GM21515 (cell line): ENCODE measurements at regions not wholly inside any gene's neighbourhood (a gene's known extent, or its start where the extent isn't known, plus 50 kb on each side); places are given as distances from the start of the nearest gene placed in this dataset.

Experiments
- ATAC-seq: cut with Tn5 transposase; IDR thresholded peaks from one replicate; pipeline ENCODE4 v1.9.1; 2021; ENCODE audit not compliant: unreplicated experiment

GRCh38 chr21:27139526-27139925, 172.6 kb upstream of the ADAMTS5 start:
- no peak for ATAC-seq

- no peak for ATAC-seq
Measured at GRCh38 chr21:27134516-27134915, 167.6 kb upstream of the ADAMTS5 start.

GRCh38 chr21:27132266-27132665, 165.4 kb upstream of the ADAMTS5 start:
- no peak for ATAC-seq

GRCh38 chr21:27130154-27130553, 163.3 kb upstream of the ADAMTS5 start:
- no peak for ATAC-seq

- ATAC-seq, result no peak
Measured at GRCh38 chr21:27129694-27130093, 162.8 kb upstream of the ADAMTS5 start.

GRCh38 chr21:27129215-27129614, 162.3 kb upstream of the ADAMTS5 start:
- ATAC-seq, result no peak

GRCh38 chr21:27126140-27126539, 159.3 kb upstream of the ADAMTS5 start:
- ATAC-seq, result no peak

GRCh38 chr21:27122686-27123085, 155.8 kb upstream of the ADAMTS5 start:
- ATAC-seq, result no peak

GRCh38 chr21:27114111-27114510, 147.2 kb upstream of the ADAMTS5 start:
- no peak for ATAC-seq

GRCh38 chr21:27112186-27112585, 145.3 kb upstream of the ADAMTS5 start:
- ATAC-seq, result no peak

- no peak for ATAC-seq
Measured at GRCh38 chr21:27110956-27111355, 144.1 kb upstream of the ADAMTS5 start.

GRCh38 chr21:27108701-27109100, 141.8 kb upstream of the ADAMTS5 start:
- no peak for ATAC-seq

- ATAC-seq, result no peak
Measured at GRCh38 chr21:27108228-27108627, 141.3 kb upstream of the ADAMTS5 start.

GRCh38 chr21:27104846-27105431, 138.1 kb upstream of the ADAMTS5 start:
- ATAC-seq, result no peak

- no peak for ATAC-seq
Measured at GRCh38 chr21:27103768-27104167, 136.9 kb upstream of the ADAMTS5 start.

GRCh38 chr21:27101523-27101922, 134.6 kb upstream of the ADAMTS5 start:
- no peak for ATAC-seq

GRCh38 chr21:27094184-27094948, 127.5 kb upstream of the ADAMTS5 start:
- no peak for ATAC-seq

GRCh38 chr21:27086630-27087029, 119.7 kb upstream of the ADAMTS5 start:
- no peak for ATAC-seq

GRCh38 chr21:27086186-27086585, 119.3 kb upstream of the ADAMTS5 start:
- no peak for ATAC-seq

- no peak for ATAC-seq
Measured at GRCh38 chr21:27085387-27085786, 118.5 kb upstream of the ADAMTS5 start.

- no peak for ATAC-seq
Measured at GRCh38 chr21:27083144-27083543, 116.3 kb upstream of the ADAMTS5 start.

GRCh38 chr21:27082431-27083010, 115.6 kb upstream of the ADAMTS5 start:
- ATAC-seq, result no peak
